ENCODE measurements at regions not wholly inside any gene's neighbourhood (a gene's known extent, or its start where the extent isn't known, plus 50 kb on each side); places are given as distances from the start of the nearest gene placed in this dataset.
"Not testable (repeated sequence)": the region's sequence is repeated elsewhere in the genome, so short reads cannot be mapped to it uniquely, and the experiment has no call there.

DNA sequence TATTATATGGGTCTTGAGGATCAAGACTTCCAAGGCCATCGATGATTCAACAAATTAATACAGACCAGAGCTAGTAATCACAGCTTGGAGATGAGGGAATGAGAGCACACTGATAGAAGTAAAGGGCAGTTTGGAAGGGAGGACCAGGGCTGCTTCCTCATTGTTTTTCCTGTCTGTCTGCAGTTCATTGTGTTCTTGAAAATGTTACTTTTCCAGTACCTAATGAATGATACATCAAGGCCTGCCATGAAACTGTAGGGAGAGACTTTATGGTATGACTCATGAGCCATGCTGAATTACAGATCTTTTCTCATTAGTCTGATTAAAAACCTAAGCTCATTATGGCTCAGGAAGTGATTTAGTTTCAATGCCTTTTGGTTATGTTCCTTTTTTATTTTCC lies 855.6 kb downstream of the KCNA4 start:
- no peak for DNase-seq (ENCODE audit: low spot score)

DNA sequence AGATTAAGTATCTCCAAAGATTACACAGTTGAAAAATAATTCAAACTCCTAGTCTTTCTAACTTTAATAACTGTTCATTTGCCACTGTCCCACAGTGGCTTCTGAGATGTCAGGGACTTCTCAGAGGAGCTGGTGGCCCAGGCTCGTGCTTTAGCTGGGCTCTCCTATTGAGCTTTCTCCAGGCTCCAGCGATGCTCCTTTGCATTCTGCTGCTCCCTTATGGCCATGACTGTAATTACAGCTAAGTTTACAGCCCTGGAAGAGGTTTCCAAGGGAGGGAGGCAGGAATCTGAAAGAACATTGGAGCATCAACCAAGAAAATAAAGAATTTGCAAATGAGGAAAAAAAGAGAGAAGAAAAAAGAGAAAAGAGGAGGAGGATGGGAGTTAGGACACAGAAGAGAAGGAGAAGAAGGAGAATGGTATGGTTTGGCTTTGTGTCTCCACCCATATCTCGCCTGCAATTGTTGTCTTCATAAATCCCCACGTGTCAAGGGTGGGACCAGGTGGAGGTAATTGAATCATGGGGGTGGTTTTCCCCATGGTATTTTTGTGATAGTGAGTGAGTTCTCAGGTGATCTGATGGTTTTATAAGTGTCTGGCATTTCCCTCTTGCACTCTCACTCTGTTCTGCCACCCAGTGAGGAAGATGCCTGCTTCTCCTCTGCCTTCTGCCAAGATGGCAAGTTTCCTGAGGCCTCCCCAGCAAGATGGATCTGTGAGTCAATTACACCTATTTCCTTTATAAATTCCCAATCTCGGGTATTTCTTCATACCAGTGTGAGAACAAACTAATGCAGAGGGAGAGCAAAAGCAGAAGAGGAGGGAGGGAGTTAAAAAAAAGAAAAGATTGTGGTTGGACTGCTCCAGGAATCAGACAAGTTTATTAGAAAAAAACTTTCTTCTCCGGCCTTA lies 857.0 kb downstream of the KCNA4 start:
- DNase-seq (ENCODE audit: low spot score): peak; percentile 78

DNA sequence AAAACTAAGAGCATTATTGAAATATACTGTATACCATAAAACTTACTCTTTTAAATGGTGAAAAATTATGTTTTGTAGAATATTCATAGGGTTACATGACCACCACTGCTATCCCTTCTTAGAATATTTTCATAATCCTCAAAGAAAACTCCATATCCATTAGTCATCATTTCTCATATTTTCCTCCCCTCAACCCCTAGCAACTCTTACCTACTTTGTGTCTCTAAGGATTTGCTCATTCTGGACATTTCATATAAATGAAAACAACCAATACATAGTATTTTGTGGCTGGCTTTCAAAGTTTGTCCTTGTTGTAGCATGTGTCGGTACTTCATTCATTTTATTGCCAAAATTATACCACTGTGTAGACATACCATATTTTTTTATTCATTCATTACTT lies 863.8 kb downstream of the KCNA4 start:
- no peak for DNase-seq (ENCODE audit: low spot score)

DNA sequence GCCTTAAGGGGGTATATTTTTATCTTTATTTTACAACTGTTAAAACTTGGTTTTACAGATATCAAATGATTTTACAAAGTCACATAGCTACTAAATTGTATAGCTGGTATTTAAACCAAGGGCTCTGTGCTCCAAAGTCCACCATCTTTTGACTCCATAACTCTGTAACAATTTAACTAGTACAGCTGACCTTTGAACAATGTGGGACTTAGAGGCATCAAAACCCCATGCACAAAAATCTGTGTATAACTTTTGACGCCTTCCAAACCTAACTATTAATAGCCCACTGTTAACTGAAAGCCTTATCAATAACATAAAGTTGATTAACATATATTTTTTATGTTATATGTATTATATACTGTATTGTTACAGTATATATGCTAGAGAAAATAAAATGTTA lies 874.3 kb downstream of the KCNA4 start:
- DNase-seq (ENCODE audit: low spot score): not testable (repeated sequence)

DNA sequence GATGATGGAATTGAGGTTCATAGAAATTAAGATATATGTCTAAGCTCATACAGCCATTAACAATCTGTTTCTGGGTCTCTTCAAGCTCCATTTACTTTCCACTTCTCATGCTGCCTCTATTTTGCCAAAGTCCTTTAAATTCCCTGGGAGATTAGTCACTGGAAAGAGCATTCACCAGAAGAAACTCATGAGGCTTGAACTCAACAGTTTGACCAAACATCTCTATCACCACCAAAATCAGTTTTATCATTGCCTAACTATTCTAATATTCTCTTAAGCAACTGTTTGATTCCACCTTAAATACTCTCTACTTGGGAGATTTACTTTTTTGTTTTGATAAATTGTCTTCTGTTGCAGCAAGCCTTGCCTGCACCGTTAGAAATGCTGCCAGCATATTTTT lies 881.3 kb downstream of the KCNA4 start:
- no peak for DNase-seq (ENCODE audit: low spot score)

DNA sequence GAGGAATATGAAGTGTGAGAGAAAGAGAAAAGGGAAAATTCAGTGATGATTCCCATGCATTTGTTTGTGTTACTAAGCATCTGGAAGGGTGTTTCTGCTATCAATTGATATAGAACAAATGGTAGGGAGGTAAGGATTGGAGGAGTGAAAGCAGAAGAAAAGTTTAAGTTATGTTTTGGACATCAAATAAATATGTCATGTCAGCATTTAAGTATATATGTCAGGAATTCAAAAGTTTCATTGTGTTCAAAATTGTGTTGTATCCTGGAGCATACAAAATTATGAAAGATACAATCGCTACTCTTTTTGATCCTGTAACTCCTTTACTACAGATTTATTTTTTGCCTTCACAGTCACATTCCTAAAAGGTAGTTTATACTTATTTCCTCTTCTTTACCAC lies 885.8 kb downstream of the KCNA4 start:
- no peak for DNase-seq (ENCODE audit: low spot score)

DNA sequence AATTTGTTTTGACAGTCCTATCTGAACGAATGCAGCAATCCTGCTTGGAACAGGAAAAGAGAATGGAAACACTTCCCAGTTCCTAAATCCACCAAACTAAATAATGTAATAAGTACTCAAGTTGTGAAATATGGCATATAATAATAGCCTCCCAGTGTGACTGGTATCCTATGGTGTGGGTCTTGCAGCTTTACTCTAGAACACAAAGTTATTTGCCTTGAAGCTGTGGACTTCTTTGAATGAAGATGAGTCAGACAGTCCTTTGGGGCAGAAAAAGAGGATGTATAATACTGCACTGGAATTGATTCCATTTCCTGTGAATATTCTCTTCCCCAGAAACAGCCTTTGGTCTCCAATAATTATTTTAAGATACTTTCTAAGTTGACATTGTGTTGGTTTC lies 887.0 kb downstream of the KCNA4 start:
- DNase-seq (ENCODE audit: low spot score): no peak

DNA sequence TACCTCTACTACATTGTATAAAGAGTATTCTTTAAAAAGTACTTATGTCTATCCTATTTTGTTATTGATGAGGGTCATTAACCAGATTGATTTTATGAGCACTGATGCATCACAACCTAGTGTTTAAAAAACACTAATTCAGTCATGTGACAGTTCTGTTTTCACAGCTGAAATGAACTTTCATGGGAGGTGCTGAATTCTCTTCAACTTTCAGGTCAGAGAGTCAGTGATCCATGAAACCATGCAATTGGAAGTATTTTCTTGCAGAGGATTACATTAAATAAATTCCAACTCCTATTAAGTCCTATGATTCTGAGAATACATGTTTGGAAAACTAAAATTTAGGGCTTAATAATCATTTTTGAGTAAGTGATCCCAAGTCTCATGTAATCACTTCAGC lies 889.4 kb downstream of the KCNA4 start:
- DNase-seq (ENCODE audit: low spot score): no peak

DNA sequence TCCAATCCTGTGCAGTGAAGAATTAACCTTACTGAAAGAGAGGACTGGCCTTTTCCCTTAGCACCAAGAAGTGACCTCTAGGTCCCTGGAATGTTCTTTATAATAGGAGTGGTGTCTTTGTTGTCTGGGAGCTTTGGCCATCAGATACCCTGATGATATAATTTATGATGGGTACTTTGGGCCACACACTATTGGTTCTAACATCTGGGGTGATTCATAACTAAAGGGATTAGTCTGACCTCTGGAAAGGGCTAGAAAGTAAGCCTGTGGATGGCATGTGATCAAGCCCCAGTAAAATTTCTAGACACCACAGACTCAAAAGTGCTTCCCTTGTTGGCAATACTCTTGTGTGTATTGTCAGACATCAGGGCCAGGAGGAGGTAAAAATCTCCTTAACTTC lies 891.2 kb downstream of the KCNA4 start:
- DNase-seq (ENCODE audit: low spot score): no peak

DNA sequence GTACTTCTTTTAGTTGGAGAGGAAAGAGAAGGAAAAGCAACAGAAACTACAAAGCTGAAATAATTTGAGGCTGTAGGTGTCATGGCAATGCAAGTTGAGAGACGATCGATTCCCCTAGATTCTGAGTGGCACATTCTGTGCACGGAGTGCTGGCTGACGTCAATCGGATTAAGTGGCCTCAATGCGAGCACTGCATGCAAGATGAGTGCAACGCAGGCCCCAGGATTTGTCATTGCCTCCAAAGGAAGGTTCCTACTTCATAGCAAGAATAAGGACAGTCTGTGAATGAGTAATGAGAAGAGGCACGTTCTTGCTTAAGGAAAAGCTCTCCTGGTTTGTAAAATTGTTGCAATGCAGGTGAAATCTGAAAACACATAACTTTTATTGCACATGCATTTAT lies 892.4 kb downstream of the KCNA4 start:
- DNase-seq (ENCODE audit: low spot score): no peak

DNA sequence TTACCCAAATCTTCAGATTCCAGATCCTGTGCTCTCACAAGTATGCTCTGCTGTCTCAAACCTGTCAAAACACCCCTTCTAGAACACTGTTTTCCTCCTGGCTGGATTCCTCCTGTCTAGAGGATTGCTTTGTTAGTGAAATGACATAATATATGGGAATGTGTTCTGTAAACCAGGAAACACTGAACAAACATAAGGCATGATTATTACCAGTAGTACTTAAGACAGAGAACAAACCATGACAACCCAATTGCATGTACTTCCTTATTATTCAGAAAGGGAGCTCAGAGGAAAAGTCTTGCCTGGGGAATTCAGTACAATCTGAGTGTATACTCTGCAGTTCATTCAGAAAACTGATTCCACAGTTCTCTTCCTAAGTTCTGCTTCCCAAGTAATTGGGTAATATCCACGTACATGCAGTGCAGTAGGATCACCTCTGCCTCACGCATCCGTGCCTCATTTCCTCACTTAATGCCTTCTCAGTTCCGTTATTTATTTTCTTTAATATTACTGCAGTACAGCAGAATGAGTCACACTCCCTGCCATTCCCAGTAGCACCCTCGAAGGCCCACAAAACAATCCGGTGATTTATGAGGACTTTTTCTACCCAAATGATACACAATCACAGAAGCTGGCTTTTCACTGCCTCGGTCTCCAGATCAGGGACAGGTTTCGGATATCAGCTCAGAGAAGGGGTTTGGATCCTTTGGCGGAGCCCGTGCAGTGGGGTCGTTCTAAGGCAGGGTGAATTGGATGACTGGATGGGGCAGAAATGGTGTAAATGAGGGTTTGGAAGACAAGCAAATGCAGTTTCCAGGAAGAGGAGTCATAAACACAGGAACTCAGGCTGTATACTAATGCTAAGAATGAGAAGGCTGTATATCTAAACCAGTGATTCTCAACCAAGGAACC lies 896.9 kb downstream of the KCNA4 start:
- DNase-seq (ENCODE audit: low spot score): no peak

DNA sequence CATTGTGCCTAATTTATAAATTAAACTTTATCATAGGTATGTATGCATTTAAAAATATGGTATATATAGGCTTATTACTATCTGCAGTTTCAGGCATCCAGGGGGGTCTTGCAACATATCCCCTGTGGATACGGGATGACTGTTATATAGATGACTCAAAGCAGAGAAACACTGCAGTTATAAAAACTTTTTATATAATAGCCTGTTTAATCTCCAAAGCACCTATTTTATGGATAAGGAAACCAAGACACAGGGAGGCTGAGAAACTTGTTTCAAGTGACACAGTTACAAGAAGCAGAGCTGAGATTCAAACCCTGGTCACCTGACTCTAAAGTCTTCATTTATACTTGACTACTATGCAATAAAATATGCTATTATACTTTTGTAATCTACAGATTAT lies 897.7 kb downstream of the KCNA4 start:
- DNase-seq (ENCODE audit: low spot score): no peak

DNA sequence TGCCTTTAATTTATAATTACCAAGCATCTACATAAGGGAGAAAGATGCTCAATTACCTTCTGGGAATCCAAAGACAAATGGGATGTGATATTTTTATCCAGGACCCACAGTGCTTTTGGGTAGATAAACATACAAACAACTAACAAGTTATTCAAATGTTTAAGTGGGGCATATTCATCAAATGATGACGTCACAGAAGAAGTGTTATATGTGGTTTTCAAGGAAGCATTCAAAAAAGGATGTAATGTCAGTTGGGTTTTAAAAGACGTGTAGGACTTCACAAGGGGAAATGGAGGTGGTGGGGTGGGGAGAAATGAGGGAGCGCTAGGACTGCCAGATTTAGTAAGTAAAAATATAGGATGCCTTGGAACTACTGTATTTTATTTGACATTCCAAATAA lies 915.9 kb downstream of the KCNA4 start:
- DNase-seq (ENCODE audit: low spot score): no peak

DNA sequence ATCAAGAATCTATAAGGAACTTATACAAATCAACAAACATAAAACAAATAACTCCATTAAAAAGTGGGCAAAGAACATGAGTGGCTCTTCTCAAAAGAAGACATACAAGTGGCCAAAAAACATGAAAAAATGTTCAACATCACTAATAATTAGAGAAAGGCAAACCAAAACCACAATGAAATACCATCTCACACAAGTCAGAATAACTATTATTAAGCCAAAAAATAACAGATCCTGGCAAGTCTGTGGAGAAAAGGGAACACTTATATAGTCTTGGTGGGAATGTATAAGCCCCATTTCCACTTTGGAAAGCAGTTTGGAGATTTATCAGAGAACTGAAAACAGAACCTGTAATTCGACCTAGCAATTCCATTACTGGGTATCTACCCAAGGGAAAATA lies 921.0 kb downstream of the KCNA4 start:
- DNase-seq (ENCODE audit: low spot score): no peak

DNA sequence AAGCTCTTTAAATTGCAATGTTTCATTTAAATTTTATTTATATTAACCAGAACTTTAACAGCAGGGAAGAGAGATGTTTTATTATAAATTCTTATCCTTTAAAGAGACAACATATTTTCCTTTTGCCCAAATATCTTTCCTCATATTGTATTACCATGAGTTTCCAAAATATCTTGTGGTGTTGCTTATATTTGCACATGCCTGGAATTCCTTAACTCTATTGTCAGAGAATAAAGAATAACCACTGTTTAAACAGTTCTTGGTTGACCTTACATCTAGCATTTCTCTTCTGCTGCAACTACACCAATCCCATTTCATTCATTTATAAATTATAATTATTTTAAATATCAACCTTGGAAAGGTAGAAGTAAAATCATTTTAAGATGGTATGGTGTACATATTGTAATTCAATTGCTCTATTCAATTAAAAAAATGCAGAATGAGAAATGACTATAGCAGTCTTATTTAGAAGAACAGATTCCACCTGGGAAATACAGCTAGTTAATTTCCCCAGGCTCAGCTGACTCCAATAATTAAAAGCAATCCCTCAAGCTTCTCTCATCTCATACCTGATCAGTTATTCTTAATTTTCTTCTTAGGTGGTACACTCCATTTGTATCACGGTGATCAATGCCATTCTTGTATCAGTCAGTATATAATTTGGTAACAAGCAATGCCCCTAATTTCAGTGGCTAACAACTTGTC lies 923.3 kb downstream of the KCNA4 start:
- DNase-seq (ENCODE audit: low spot score): no peak

DNA sequence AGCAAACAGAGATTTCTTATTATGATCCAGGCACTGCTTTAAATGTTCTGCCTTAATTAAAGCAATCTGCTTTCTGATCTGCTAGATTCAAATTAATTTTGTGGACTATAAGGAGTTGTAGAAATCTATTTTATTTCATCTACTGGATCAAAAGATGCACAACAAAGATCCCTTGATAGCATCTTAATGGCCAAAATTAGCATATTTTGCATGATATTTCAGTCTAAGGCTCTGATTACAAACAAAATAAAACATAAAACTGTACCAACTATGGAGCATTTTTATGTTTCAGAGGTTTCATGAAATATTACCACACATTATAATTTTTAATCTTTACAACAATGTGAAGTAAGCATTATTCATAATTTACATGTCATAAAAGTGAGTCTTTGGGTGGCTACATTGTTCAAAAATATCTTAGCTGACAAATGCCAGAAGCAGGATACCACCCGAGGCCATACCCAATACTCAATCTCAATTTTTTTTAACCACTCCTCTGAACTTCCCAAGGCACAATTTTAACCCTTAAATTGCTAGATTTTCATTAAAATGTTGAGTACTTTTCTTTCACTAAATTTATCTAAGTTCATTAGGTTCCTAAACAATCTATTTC lies 929.5 kb downstream of the KCNA4 start:
- DNase-seq (ENCODE audit: low spot score): no peak

DNA sequence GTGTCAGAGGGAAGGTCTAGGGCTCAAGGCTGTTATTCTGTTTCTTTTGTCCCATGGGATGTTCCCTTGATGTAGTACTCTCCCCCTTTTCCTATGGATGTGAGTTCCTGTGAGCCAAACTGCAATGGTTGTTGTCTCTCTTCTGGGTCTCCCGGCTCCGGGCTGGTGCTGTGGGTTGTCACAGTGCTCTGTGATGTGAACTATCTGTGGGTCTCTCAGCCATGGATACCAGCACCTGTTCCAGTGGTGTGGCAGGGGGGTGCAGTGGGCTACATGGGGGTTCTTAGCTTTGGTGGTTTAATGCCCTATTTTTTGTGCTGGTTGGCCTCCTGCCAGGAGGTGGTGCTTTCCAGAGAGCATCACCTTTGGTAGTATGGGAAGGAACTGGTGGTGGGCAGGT lies 941.1 kb downstream of the KCNA4 start:
- DNase-seq (ENCODE audit: low spot score): no peak

DNA sequence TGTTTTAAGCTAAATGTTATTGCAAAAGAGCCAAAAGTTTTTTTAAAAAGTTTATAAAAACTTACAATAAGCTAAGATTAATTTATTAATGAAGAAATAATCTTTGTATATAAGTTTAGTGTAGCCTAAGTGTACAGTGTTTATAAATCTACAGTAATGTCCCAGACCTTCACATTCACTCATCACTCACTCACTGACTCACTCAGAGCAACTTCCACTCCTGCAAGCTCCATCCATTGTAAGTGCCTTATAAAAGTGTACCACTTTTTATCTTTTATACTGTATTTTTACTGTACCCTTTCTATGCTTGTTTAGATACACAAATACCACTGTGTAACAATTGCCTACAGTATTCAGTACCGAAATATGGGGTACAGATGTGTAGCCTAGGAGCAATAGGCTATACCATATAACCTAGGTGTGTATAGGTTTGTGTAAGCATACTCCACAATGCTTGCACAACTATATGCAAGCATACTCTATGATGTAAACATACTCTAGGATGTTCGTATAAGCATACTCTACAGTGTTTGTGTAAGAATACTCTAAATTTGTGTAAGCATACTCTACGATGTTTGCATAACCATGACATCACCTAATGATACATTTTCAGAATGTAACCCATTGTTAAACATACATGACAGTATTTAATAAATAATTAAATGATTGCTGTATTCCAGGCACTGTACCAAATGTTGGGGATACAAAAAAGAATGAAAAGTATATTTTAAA lies 953.0 kb downstream of the KCNA4 start:
- no peak for DNase-seq (ENCODE audit: low spot score)

DNA sequence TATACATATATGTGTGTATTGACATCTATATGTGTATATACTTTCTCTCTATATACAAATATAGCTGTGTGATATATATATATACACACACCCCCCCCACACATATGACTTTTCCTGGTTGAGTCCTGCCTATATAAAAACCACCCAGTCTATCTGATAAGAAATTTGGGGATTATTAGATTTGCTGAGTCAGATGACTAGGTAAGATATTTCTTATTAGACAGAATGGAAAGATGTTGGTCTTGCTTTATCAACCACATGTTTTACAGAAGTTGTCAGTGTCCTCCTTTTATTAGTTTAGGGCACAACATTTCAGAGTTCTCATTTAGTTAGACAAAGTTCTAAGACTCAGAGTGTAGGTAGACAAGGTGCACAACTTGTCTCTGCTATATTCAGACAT lies 953.3 kb downstream of the METTL15 start:
- DNase-seq (ENCODE audit: low spot score): no peak

DNA sequence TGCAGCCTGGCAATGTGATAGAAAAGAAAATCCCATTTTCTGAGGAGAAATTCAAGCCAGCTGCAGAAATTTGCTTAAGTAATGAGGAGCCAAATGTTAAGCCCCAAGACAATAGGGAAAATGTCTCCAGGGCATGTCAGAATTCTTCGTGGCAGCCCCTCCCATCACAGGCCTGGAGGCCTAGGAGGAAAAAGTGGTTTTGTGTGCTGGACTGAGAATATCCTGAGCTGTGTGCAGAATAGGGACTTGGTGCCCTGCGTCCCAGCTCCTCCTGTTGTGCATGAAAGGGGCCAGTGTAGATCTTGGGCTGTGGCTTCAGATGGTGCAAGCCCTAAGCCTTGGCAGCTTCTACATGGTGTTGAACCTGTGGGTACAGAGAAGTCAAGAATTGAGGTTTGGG lies 948.3 kb downstream of the METTL15 start:
- not testable (repeated sequence) for DNase-seq (ENCODE audit: low spot score)

DNA sequence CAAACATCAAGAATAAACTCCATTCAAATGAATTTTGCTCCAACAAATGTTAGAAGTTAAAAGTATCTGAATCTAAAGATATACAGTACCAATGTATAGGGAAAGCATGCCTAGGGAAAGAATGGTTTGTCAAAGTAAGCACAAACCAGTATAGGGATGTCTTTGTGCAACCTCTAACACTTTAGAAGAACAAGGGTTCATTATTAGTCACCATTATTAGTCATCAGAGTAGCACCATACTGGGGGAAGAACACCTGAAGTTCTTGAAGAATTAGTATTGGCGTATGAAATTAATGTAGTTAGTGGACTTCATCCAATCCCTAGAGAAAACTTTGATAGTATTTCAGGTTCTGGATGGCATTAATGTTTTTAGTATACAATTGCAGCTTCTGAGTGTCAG lies 943.7 kb downstream of the METTL15 start:
- no peak for DNase-seq (ENCODE audit: low spot score)
